SH-SY5Y (cell line): ENCODE measurements at regions not wholly inside any gene's neighbourhood (a gene's known extent, or its start where the extent isn't known, plus 50 kb on each side); places are given as distances from the start of the nearest gene placed in this dataset.

Experiments
- GATA2 ChIP-seq: IDR thresholded peaks from 2 replicates; pipeline ENCODE4 v1.6.1; 2011; ENCODE audit warnings: mild to moderate bottlenecking, low read depth, low read length
- GATA3 ChIP-seq: IDR thresholded peaks from 2 replicates; pipeline ENCODE4 v1.6.1; 2011; ENCODE audit warnings: low read depth, mild to moderate bottlenecking, low read length, moderate library complexity

GRCh38 chr12:42663621-42664020 lies 74.1 kb upstream of the PRICKLE1 start:
- TF ChIP-seq GATA2 (no peak), GATA3 (no peak)
